ENCODE measurements at regions not wholly inside any gene's neighbourhood (a gene's known extent, or its start where the extent isn't known, plus 50 kb on each side); places are given as distances from the start of the nearest gene placed in this dataset.

DNA sequence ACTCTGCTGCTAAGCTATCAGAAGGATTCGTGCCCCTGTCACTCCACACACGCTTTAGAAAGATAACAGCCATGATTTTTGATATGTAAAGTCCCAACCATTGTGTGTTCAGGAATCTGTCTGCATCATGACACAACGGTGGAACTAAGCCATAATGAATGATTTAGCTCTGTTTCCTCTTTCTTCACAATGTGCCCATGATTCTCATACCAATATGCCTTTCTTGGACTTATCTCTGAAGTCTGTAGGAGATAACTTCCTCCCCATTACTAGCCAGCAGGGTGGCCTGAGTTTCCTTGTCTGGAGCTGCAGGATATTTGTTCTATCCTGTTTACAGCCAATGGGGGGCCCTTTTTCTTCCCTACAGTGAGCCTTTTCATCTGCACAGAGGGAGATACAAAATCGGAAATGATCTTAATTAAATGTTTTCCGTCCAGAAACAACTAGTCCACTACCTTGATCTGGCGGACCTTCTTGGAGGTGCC is 511.7 kb downstream of the USP25 start:
- in situ Hi-C loops (cut with HindIII; ENCODE audit: low sequenced_read_pairs), result no loop called here
- TF ChIP-seq, protein P1, sequence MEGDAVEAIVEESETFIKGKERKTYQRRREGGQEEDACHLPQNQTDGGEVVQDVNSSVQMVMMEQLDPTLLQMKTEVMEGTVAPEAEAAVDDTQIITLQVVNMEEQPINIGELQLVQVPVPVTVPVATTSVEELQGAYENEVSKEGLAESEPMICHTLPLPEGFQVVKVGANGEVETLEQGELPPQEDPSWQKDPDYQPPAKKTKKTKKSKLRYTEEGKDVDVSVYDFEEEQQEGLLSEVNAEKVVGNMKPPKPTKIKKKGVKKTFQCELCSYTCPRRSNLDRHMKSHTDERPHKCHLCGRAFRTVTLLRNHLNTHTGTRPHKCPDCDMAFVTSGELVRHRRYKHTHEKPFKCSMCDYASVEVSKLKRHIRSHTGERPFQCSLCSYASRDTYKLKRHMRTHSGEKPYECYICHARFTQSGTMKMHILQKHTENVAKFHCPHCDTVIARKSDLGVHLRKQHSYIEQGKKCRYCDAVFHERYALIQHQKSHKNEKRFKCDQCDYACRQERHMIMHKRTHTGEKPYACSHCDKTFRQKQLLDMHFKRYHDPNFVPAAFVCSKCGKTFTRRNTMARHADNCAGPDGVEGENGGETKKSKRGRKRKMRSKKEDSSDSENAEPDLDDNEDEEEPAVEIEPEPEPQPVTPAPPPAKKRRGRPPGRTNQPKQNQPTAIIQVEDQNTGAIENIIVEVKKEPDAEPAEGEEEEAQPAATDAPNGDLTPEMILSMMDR (IDR thresholded peaks at IDR 0.05; ENCODE audit: low read depth, low read length, missing control alignments), result no peak
- DNase-seq (ENCODE audit: low read depth), result no peak
- no peak overlapping the region for H3K4me3 ChIP-seq (ENCODE audit: low read depth, low read length)

DNA sequence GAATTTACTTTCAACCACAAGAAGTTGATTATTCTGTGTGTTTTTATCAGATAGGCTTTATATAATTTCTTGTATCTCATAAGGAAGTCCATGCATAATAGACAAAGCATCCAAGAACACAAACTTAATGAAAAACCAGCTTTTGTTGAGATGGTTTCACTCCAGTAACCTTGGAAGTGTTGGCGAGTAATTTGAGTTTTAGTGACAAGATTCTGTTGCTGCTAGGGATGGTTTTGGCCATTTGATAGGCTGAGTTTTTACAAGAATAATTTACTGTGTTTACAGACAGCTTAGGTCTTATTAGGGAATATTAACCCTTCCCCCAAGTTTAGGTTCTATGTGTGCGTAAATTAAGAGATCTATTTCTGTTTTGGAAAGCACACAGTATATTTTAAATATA is 513.6 kb downstream of the USP25 start:
- no peak overlapping the region for H3K4me3 ChIP-seq (ENCODE audit: low read depth, low read length)
- in situ Hi-C loops (cut with HindIII; ENCODE audit: low sequenced_read_pairs), result no loop called here
- DNase-seq (ENCODE audit: low read depth), result no peak
- TF ChIP-seq, protein P1 (IDR thresholded peaks at IDR 0.05; ENCODE audit: low read depth, low read length, missing control alignments), result no peak

DNA sequence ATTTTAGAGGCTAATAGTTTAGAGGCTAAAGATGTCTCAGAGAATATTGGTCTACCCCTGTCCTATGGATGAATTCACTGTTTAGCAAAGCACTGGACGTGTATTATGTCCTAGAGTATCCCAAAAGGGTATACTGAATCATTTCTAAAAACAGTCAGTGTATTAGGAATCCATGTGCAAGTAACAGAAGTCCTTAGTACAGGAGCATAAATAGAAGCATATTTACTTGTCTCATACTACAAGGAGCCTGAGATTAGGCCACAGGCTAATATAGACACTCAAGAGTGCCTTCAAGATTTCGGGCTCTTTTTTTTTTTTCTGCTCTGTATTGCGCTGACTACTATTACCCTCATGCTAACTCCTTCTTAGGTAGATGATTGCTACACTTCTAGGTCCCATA is 518.9 kb downstream of the USP25 start:
- no peak overlapping the region for H3K4me3 ChIP-seq (ENCODE audit: low read depth, low read length)
- no peak for DNase-seq (ENCODE audit: low read depth)
- in situ Hi-C loops (cut with HindIII; ENCODE audit: low sequenced_read_pairs), result no loop called here
- TF ChIP-seq, protein P1 (IDR thresholded peaks at IDR 0.05; ENCODE audit: low read depth, low read length, missing control alignments), result no peak

DNA sequence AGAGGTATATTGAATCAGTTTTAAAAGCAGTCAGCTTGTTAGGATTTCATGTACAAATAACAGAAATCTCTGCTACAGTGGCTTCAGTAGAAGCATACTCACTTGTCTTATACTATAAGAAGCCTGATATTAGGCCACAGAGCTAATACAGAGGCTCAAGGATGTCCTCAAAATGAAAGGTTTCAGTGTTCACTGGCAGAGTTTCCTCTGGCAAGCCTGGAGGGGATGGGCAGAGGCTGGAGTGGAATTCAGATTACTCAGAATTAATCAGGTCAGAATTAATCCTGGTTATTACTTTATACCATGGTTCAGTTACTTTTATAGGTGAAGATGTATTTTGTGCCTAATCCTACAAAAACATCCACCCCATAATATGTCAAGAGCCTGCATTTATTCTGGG is 520.5 kb downstream of the USP25 start:
- DNase-seq (ENCODE audit: low read depth), result no peak
- H3K4me3 ChIP-seq (ENCODE audit: low read depth, low read length), result no peak overlapping the region
- in situ Hi-C loops (cut with HindIII; ENCODE audit: low sequenced_read_pairs), result no loop called here
- TF ChIP-seq, protein P1 (IDR thresholded peaks at IDR 0.05; ENCODE audit: low read depth, low read length, missing control alignments), result no peak

DNA sequence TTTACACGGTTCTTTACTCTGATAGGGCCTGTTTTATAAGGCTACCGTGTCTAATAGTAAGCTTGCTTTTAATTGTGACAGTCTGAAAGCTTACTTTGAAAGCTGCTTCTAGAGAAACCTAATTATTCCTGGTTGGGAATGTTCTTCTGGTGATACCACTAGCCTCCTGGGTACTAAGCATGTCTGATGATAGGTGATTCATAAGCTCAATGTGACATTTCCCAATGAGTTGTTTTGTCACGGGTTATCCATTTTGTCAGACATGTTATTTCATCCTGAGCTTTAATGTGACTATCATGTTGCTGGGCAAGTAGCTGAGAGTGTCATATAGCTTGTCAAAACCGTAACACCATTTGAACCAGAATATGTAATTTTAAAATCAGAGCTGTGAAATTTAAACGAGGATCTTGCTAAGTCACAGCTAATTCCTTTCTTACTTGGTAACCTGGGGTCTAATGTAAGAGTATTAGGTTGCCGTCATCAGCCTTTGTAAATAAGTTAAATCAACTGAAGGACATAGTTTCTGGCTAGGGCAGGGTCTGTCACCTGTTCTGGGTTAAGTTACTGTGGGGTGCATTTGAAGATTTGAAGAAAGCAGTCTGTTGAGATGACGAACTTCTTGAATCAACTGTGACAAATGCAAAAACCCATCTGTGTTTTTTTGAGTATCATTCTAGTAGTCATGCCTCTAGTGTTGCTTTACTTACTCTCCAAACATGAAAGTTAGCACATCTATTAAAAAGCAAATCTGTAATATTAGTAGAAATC is 529.2 kb downstream of the USP25 start:
- H3K4me3 ChIP-seq (ENCODE audit: low read depth, low read length), result no peak overlapping the region
- DNase-seq (ENCODE audit: low read depth), result no peak
- TF ChIP-seq, protein P1 (IDR thresholded peaks at IDR 0.05; ENCODE audit: low read depth, low read length, missing control alignments), result no peak
- in situ Hi-C loops (cut with HindIII; ENCODE audit: low sequenced_read_pairs), result no loop called here

DNA sequence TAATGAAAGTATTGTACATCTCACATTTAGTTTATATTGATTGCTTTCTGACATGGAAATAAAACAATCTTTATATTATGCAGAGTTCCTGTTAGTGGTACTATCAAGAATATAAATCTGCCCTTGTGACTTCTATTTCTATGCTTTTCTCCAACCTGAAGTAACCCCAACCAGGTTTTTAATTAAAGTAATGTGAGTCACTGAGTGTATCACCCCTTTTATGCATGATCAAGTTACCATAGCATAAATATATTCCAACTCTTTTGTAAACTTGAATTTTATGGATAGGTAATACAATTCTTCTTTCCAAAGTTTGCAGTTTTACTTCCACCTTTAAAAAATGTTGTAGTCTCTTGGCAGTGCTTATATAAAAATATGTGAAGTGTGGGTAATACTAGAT is 532.3 kb downstream of the USP25 start:
- no peak for DNase-seq (ENCODE audit: low read depth)
- H3K4me3 ChIP-seq (ENCODE audit: low read depth, low read length), result no peak overlapping the region
- TF ChIP-seq, protein P1 (IDR thresholded peaks at IDR 0.05; ENCODE audit: low read depth, low read length, missing control alignments), result no peak
- in situ Hi-C loops (cut with HindIII; ENCODE audit: low sequenced_read_pairs), result no loop called here

Measured in astrocyte of the cerebellum (primary cell).